Activated CD4-positive, alpha-beta T cell treated with anti-CD3 and anti-CD28 coated beads, Interleukin-2, amount 50 U/mL, for 4 hours (primary cell): ENCODE measurements at regions not wholly inside any gene's neighbourhood (a gene's known extent, or its start where the extent isn't known, plus 50 kb on each side); places are given as distances from the start of the nearest gene placed in this dataset.

Experiments used
- DNase-seq, 2 experiments: peaks; one replicate each; pipeline ENCODE4 v3.0.0-alpha.2; 2020

- no peak for DNase-seq
Measured at GRCh38 chr6:98653179-98653578, 181.2 kb upstream of the POU3F2 start.

GRCh38 chr6:98657764-98658163 lies 176.6 kb upstream of the POU3F2 start:
- DNase-seq: no peak

- DNase-seq: no peak
Measured at GRCh38 chr6:98669371-98669770, 165.0 kb upstream of the POU3F2 start.

- DNase-seq: no peak
Measured at GRCh38 chr6:98670045-98670746, 164.2 kb upstream of the POU3F2 start.

GRCh38 chr6:98672681-98673475 lies 161.5 kb upstream of the POU3F2 start:
- DNase-seq: no peak

GRCh38 chr6:98678481-98678880 lies 155.9 kb upstream of the POU3F2 start:
- DNase-seq: no peak

- DNase-seq: no peak
Measured at GRCh38 chr6:98686008-98686601, 148.3 kb upstream of the POU3F2 start.

GRCh38 chr6:98687752-98688151 lies 146.6 kb upstream of the POU3F2 start:
- no peak for DNase-seq

- DNase-seq: no peak
Measured at GRCh38 chr6:98695091-98695801, 139.1 kb upstream of the POU3F2 start.

- no peak for DNase-seq
Measured at GRCh38 chr6:98711380-98711779, 123.0 kb upstream of the POU3F2 start.

GRCh38 chr6:98716341-98716740 lies 118.0 kb upstream of the POU3F2 start:
- no peak for DNase-seq

GRCh38 chr6:98717322-98717877 lies 117.0 kb upstream of the POU3F2 start:
- DNase-seq: no peak

- DNase-seq: no peak
Measured at GRCh38 chr6:98717988-98718387, 116.4 kb upstream of the POU3F2 start.

GRCh38 chr6:98724537-98724936 lies 109.8 kb upstream of the POU3F2 start:
- no peak for DNase-seq

GRCh38 chr6:98747273-98747672 lies 87.1 kb upstream of the POU3F2 start:
- no peak for DNase-seq

GRCh38 chr6:98747960-98748359 lies 86.4 kb upstream of the POU3F2 start:
- no peak for DNase-seq

- DNase-seq: no peak
Measured at GRCh38 chr6:98759459-98759858, 74.9 kb upstream of the POU3F2 start.

GRCh38 chr6:98764373-98764911 lies 69.9 kb upstream of the POU3F2 start:
- no peak for DNase-seq

GRCh38 chr6:98769546-98769945 lies 64.8 kb upstream of the POU3F2 start:
- no peak for DNase-seq

GRCh38 chr6:98775205-98775604 lies 59.2 kb upstream of the POU3F2 start:
- DNase-seq: no peak

- DNase-seq: no peak
Measured at GRCh38 chr6:98777762-98778161, 56.6 kb upstream of the POU3F2 start.

- DNase-seq: no peak
Measured at GRCh38 chr6:98779618-98780017, 54.8 kb upstream of the POU3F2 start.

- no peak for DNase-seq
Measured at GRCh38 chr6:98782772-98783171, 51.6 kb upstream of the POU3F2 start.
